ENCODE measurements at regions not wholly inside any gene's neighbourhood (a gene's known extent, or its start where the extent isn't known, plus 50 kb on each side); places are given as distances from the start of the nearest gene placed in this dataset.

DNA sequence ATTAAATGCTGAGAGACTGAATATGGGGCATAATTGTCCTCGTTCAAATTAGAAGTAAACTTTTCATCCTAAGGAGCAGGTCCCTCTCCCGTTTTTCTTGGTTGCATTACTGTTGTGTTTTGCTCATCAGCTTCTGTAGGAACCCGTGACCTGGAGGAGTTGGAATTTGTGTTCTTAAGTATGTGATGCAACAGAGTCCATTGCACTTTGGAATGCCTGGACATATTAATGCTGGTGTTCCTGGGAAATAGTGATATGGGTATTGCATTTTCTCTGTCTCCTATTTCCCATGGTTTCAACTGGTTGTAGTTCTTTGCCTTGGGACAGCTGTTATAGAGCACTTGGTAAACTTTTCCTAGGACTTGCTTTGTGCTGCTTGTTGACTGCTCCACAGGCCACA, 417.8 kb upstream of the LCORL start:
- no peak overlapping the region for H3K4me2 ChIP-seq (ENCODE audit: insufficient read depth, low read length)
- H3K27me3 ChIP-seq (ENCODE audit: control insufficient read depth in 2 of 2, insufficient read depth in 2 of 2, low read length in 2 of 2): no peaks in the 10 kb centered on the region
- no peak overlapping the region for H3K27ac ChIP-seq (ENCODE audit: insufficient read depth, low read depth, low read length)
- intact Hi-C loops (cut with micrococcal nuclease): no loop called here
- no peaks in the 10 kb centered on the region for H3K79me2 ChIP-seq (ENCODE audit: control insufficient read depth, insufficient read depth, low read length)
- FAIRE-seq (no peak), DNase-seq (ENCODE audit: low read depth, low spot score) (no peak)
- H3K36me3 ChIP-seq (ENCODE audit: control insufficient read depth in 2 of 2, extremely low read depth in 1 of 2, insufficient read depth in 2 of 2, low read length in 2 of 2): no peaks in the 10 kb centered on the region
- POLR2A ChIA-PET: no interaction called here
- CTCF ChIA-PET: no interaction called here
- H2AFZ ChIP-seq (ENCODE audit: low read depth, low read length): no peak overlapping the region
- H4K20me1 ChIP-seq (replicated peaks; ENCODE audit: control insufficient read depth, extremely low read depth, insufficient read depth, low read length): no peaks in the 10 kb centered on the region
- H3K9me1 ChIP-seq (replicated peaks; ENCODE audit: control insufficient read depth, extremely low read depth, insufficient read depth, low read length): no peaks in the 10 kb centered on the region
- TF ChIP-seq FOS (IDR thresholded peaks at IDR 0.05; ENCODE audit: borderline replicate concordance, insufficient read depth, low read length): no peak
- TF ChIP-seq, protein P1, sequence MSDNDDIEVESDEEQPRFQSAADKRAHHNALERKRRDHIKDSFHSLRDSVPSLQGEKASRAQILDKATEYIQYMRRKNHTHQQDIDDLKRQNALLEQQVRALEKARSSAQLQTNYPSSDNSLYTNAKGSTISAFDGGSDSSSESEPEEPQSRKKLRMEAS (IDR thresholded peaks at IDR 0.05; ENCODE audit: insufficient read depth, insufficient read length): no peak
- TF ChIP-seq JUN (IDR thresholded peaks at IDR 0.05; ENCODE audit: borderline replicate concordance, insufficient read depth, insufficient read length, low read depth): no peak
- TF ChIP-seq EZH2 (IDR thresholded peaks at IDR 0.05; ENCODE audit: borderline replicate concordance, low read depth, low read length, severe bottlenecking): no peak
- TF ChIP-seq, protein P2, sequence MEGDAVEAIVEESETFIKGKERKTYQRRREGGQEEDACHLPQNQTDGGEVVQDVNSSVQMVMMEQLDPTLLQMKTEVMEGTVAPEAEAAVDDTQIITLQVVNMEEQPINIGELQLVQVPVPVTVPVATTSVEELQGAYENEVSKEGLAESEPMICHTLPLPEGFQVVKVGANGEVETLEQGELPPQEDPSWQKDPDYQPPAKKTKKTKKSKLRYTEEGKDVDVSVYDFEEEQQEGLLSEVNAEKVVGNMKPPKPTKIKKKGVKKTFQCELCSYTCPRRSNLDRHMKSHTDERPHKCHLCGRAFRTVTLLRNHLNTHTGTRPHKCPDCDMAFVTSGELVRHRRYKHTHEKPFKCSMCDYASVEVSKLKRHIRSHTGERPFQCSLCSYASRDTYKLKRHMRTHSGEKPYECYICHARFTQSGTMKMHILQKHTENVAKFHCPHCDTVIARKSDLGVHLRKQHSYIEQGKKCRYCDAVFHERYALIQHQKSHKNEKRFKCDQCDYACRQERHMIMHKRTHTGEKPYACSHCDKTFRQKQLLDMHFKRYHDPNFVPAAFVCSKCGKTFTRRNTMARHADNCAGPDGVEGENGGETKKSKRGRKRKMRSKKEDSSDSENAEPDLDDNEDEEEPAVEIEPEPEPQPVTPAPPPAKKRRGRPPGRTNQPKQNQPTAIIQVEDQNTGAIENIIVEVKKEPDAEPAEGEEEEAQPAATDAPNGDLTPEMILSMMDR (IDR thresholded peaks at IDR 0.05; ENCODE audit: extremely low read depth in 1 of 2, insufficient read depth in 1 of 2, low read depth in 1 of 2, low read length in 2 of 2): no peak
- TF ChIP-seq POLR2A (IDR thresholded peaks at IDR 0.05; ENCODE audit: low read depth, low read length): no peak
- TF ChIP-seq MYC (IDR thresholded peaks at IDR 0.05; ENCODE audit: low read depth, low read length): no peak
- no peak for TF ChIP-seq GATA2 (IDR thresholded peaks at IDR 0.05; ENCODE audit: insufficient read depth, insufficient read length, low read depth, low read length)
- no peak for TF ChIP-seq POLR2AphosphoS5 (IDR thresholded peaks at IDR 0.05; ENCODE audit: insufficient read depth, low read depth, low read length)
- dilution Hi-C loops (cut with MboI; ENCODE audit: extremely low pct_ligation_motif_present, low sequenced_read_pairs): no loop called here
- no peaks in the 10 kb centered on the region for H3K4me1 ChIP-seq (ENCODE audit: control insufficient read depth, extremely low read depth, insufficient read depth, low read length)
- no TSS peak for BruUV-seq (replicated peaks)
- no peaks in the 10 kb centered on the region for H3K9me3 ChIP-seq (replicated peaks; ENCODE audit: control insufficient read depth, insufficient read depth, low read length)
- H3K4me3 ChIP-seq (replicated peaks in 1 of 3; ENCODE audit: insufficient read depth in 1 of 3, low read depth in 1 of 3, low read length in 3 of 3): no peak overlapping the region
- H3K9ac ChIP-seq (replicated peaks; ENCODE audit: extremely low read depth, insufficient read depth, low read length): no peak overlapping the region

Data from endothelial cell of umbilical vein (primary cell).